Progenitor cell of endocrine pancreas (in vitro differentiated cells): ENCODE measurements at regions not wholly inside any gene's neighbourhood (a gene's known extent, or its start where the extent isn't known, plus 50 kb on each side); places are given as distances from the start of the nearest gene placed in this dataset.

ENCODE experiments used
- DNase-seq: peaks from one replicate; pipeline ENCODE4 v3.0.0; 2021; ENCODE audit warnings: low spot score; ENCODE audit not compliant: unreplicated experiment
- H3K27ac Mint-ChIP-seq: 2 replicates; pipeline ENCODE4 v1.8.0; 2021; ENCODE audit warnings: mild to moderate bottlenecking, moderate library complexity, mixed read lengths
- H3K27me3 Mint-ChIP-seq: 2 replicates; pipeline ENCODE4 v1.8.0; 2021; ENCODE audit warnings: mixed read lengths
- H3K36me3 Mint-ChIP-seq: 2 replicates; pipeline ENCODE4 v1.8.0; 2022; ENCODE audit warnings: mixed read lengths; ENCODE audit not compliant: insufficient read depth
- H3K4me1 Mint-ChIP-seq: 2 replicates; pipeline ENCODE4 v1.8.0; 2021; ENCODE audit warnings: low read depth, mixed read lengths
- H3K4me3 Mint-ChIP-seq: 2 replicates; pipeline ENCODE4 v1.8.0; 2021; ENCODE audit warnings: low read depth, mild to moderate bottlenecking, moderate library complexity, mixed read lengths
- H3K9me3 Mint-ChIP-seq: 2 replicates; pipeline ENCODE4 v1.8.0; 2021; ENCODE audit warnings: low read depth, mixed read lengths
- TF ChIP-seq, protein P1 (sequence below): fragments of 200-600 bp; sonication (generic); IDR thresholded peaks from one replicate; pipeline ENCODE4 v1.5.0; 2021; ENCODE audit warnings: antibody characterized with exemption, mild to moderate bottlenecking; ENCODE audit not compliant: unreplicated experiment

DNA sequence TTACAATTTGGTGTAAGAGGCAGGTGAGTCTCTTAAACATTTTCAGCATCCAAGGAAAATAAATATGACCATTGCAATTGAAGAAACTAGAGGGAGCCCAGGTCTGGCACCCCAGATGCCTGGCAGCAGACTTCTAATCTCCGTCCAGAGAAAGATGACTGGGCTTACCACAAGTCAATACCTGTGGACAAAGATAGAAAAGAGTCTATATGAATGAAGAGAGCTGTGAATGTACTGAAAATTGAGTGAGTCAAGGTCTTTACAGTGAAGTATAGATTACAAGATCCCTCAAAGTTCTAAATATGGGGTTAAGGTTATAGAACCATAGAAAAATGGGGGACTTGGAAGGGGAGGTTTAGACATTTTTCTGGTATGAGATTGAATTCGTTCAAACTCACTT is 827.4 kb upstream of the NR2F2 start:
- TF ChIP-seq, protein P1, sequence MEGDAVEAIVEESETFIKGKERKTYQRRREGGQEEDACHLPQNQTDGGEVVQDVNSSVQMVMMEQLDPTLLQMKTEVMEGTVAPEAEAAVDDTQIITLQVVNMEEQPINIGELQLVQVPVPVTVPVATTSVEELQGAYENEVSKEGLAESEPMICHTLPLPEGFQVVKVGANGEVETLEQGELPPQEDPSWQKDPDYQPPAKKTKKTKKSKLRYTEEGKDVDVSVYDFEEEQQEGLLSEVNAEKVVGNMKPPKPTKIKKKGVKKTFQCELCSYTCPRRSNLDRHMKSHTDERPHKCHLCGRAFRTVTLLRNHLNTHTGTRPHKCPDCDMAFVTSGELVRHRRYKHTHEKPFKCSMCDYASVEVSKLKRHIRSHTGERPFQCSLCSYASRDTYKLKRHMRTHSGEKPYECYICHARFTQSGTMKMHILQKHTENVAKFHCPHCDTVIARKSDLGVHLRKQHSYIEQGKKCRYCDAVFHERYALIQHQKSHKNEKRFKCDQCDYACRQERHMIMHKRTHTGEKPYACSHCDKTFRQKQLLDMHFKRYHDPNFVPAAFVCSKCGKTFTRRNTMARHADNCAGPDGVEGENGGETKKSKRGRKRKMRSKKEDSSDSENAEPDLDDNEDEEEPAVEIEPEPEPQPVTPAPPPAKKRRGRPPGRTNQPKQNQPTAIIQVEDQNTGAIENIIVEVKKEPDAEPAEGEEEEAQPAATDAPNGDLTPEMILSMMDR: no peak
- H3K36me3 Mint-ChIP-seq: no peaks in the 10 kb centered on the region
- H3K4me1 Mint-ChIP-seq: peaks cover 10% of the 10 kb centered on the region
- H3K27me3 Mint-ChIP-seq: peaks cover 4% of the 10 kb centered on the region
- H3K4me3 Mint-ChIP-seq: no peak overlapping the region
- no peak for DNase-seq
- peaks cover 3% of the 10 kb centered on the region for H3K9me3 Mint-ChIP-seq
- H3K27ac Mint-ChIP-seq: no peak overlapping the region

DNA sequence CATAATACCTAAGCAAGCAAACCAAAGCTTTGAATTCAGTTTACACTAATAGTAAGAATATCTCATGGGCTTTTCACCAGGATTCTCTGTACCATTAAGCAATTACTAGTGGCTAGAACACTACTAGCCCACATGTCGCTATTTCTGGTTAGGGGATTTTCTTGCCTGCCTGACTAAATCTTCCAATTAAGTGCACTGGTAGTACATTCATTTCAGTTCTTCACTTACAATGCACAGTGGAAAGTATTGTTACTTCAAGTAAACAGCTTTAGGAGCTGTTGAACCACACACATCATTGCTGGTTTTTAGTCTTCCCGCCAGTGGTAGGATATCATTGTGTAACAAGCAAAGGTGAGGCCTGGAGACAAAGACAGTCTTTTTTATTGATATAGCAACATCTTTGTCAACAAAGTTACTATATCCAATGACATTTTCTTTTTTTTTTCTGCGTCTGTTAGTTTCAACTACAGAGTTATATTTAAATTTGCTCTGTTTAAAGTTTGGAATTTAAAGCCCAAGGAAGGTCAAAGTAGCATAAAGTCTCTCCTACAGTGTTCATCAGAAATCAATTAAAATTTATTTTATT is 826.8 kb upstream of the NR2F2 start:
- Mint-ChIP-seq H3K4me3 (no peak overlapping the region), H3K36me3 (no peaks in the 10 kb centered on the region), H3K27me3 (peaks cover 4% of the 10 kb centered on the region), H3K4me1 (peaks cover 10% of the 10 kb centered on the region), H3K9me3 (peaks cover 3% of the 10 kb centered on the region), H3K27ac (no peak overlapping the region)
- TF ChIP-seq, protein P1: no peak
- DNase-seq: no peak

DNA sequence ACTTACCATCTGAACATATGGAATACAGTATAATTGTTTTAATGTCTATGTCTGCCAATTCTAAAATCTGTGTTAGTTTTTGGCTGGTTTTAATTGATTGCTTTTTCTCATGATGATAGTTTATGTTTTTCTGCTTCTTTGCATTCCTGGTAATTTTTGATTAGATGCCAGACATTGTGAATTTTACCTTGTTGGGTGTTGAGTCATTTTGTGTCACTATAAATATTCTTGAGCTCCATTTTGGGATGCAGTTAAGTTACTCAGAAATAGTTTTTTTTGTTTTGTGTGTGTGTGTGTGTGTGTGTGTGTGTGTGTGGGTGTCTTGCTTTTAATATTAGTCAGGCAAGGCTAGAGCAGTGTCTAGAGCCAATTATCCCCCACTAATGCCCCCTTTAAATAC is 818.8 kb upstream of the NR2F2 start:
- TF ChIP-seq, protein P1: no peak
- H3K4me1 Mint-ChIP-seq: peaks cover 3% of the 10 kb centered on the region
- no peak overlapping the region for H3K27ac Mint-ChIP-seq
- H3K4me3 Mint-ChIP-seq: no peak overlapping the region
- no peaks in the 10 kb centered on the region for H3K36me3 Mint-ChIP-seq
- DNase-seq: no peak
- peaks cover 6% of the 10 kb centered on the region for H3K9me3 Mint-ChIP-seq
- H3K27me3 Mint-ChIP-seq: peaks cover 4% of the 10 kb centered on the region

DNA sequence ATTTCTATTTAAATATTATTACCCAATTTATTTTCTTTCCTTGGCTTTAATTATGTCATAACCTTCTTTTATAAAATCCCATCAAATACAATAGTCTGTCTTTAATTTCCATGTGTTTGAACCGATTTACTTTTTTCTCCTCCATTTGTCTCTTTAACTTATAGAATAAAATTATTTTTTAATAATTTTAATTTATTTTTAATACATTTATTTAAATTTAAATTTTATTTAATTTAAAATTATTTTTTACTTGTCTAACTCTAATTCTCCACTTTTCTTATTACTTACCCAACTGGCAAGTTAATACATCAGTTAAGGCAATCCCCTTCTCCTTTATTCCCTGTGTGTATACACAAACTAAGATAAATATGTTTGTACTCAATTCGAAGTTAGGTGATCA is 817.6 kb upstream of the NR2F2 start:
- Mint-ChIP-seq H3K27ac (no peak overlapping the region), H3K27me3 (peaks cover 4% of the 10 kb centered on the region), H3K4me3 (no peak overlapping the region), H3K36me3 (no peaks in the 10 kb centered on the region), H3K4me1 (peaks cover 3% of the 10 kb centered on the region), H3K9me3 (peaks cover 5% of the 10 kb centered on the region)
- no peak for DNase-seq
- TF ChIP-seq, protein P1: no peak

DNA sequence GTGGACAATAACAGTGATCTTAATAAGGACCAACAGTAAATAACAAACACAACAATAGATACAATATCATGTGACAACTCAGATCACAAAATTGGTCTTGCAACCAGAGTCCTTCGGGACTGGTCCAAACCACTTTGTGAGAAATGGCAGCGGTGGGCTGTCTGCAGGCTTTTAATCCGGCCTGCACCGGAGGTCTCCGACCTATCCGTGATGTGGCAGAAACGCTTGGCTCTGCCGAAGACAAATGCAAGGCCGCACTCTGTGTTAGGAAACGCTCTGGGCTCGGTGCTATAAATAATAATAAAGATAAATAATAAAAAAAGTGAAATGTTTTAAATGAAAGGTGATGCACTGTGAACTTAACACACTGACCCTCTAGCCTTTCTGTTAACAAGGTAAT is 810.6 kb upstream of the NR2F2 start:
- H3K36me3 Mint-ChIP-seq: no peaks in the 10 kb centered on the region
- no peak overlapping the region for H3K4me3 Mint-ChIP-seq
- peaks cover 4% of the 10 kb centered on the region for H3K27me3 Mint-ChIP-seq
- DNase-seq: no peak
- no peak overlapping the region for H3K27ac Mint-ChIP-seq
- peaks cover 1% of the 10 kb centered on the region for H3K4me1 Mint-ChIP-seq
- H3K9me3 Mint-ChIP-seq: no peaks in the 10 kb centered on the region
- TF ChIP-seq, protein P1: no peak
